ENCODE measurements at regions not wholly inside any gene's neighbourhood (a gene's known extent, or its start where the extent isn't known, plus 50 kb on each side); places are given as distances from the start of the nearest gene placed in this dataset.

DNA sequence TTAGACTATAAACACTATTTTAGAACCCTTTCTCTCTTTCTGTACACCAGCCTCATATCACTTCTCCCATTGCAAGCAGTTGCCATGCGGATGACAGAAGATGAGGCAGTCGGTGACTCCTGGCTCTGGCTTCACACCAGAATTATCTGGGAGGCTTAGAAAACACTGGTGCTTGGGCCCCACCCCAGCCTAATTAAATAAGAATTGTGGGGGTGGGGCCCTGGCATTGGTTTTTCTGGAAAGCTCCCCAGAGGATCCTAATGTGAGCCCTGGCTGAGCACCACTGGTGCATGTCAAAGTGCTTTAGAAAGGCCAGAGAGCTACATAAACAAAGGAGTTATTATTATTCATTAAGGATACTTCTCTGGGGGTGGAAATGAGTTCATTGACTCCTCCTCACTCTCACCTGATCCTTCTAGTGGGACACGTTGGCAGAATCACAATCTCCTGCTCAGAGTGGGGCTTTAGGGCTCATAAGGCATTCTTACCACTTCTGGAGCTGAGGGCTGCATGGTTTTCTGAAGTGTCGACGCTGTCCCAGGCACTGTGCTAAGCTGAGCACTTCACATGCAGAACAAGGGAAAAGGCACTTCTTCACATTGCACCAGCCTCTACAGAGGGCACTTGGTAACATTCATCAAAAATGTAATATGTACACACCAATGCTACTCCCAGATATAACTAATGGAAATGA, 188.5 kb upstream of the TLE3 start:
- Histone ChIP-seq H3K27ac (replicated peaks in 1 of 4) (no peak overlapping the region), H3K9me3 (no peaks in the 10 kb centered on the region), H3K4me3 (no peak overlapping the region), H3K27me3 (no peaks in the 10 kb centered on the region), H3K4me1 (peaks cover 15 to 31% (median 25%) of the 10 kb centered on the region in 4 donors), H3K36me3 (no peaks in the 10 kb centered on the region)
- DNase-seq (ENCODE audit: extremely low spot score): no peak
- intact Hi-C loops (cut with DNase I): no loop called here
- TF ChIP-seq EP300 (IDR thresholded peaks at IDR 0.05) (no peak), POLR2A (IDR thresholded peaks at IDR 0.05; ENCODE audit: low read depth) (no peak), POLR2AphosphoS5 (IDR thresholded peaks at IDR 0.05) (no peak)
- TF ChIP-seq, protein P1, sequence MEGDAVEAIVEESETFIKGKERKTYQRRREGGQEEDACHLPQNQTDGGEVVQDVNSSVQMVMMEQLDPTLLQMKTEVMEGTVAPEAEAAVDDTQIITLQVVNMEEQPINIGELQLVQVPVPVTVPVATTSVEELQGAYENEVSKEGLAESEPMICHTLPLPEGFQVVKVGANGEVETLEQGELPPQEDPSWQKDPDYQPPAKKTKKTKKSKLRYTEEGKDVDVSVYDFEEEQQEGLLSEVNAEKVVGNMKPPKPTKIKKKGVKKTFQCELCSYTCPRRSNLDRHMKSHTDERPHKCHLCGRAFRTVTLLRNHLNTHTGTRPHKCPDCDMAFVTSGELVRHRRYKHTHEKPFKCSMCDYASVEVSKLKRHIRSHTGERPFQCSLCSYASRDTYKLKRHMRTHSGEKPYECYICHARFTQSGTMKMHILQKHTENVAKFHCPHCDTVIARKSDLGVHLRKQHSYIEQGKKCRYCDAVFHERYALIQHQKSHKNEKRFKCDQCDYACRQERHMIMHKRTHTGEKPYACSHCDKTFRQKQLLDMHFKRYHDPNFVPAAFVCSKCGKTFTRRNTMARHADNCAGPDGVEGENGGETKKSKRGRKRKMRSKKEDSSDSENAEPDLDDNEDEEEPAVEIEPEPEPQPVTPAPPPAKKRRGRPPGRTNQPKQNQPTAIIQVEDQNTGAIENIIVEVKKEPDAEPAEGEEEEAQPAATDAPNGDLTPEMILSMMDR (IDR thresholded peaks at IDR 0.05): no peak
- WGBS: 52% methylated on average over 5 of the region's 5 CpGs

- no peak for TF ChIP-seq POLR2AphosphoS5 (IDR thresholded peaks at IDR 0.05)
- no peak for TF ChIP-seq EP300 (IDR thresholded peaks at IDR 0.05)
- TF ChIP-seq, protein P1 (IDR thresholded peaks at IDR 0.05): no peak
- no peak for TF ChIP-seq POLR2A (IDR thresholded peaks at IDR 0.05; ENCODE audit: low read depth)
- Histone ChIP-seq H3K4me1 (peaks cover 6 to 17% (median 14%) of the 10 kb centered on the region in 4 donors), H3K27ac (replicated peaks in 1 of 4) (no peak overlapping the region), H3K36me3 (no peaks in the 10 kb centered on the region), H3K27me3 (no peaks in the 10 kb centered on the region), H3K9me3 (no peaks in the 10 kb centered on the region), H3K4me3 (no peak overlapping the region)
- no peak for DNase-seq (ENCODE audit: extremely low spot score)
- WGBS: 90% methylated on average over 9 of the region's 9 CpGs
- intact Hi-C loops (cut with DNase I): no loop called here
Observed at GRCh38 chr15:70284438-70285214, 186.9 kb upstream of the TLE3 start.

GRCh38 chr15:70283511-70283910, 185.8 kb upstream of the TLE3 start:
- Histone ChIP-seq H3K9me3 (no peaks in the 10 kb centered on the region), H3K4me1 (peaks cover 4 to 11% (median 10%) of the 10 kb centered on the region in 4 donors), H3K36me3 (no peaks in the 10 kb centered on the region), H3K27ac (replicated peaks in 1 of 4) (no peak overlapping the region), H3K4me3 (no peak overlapping the region), H3K27me3 (no peaks in the 10 kb centered on the region)
- WGBS: 69% methylated on average over 1 of the region's 1 CpG
- no peak for TF ChIP-seq POLR2AphosphoS5 (IDR thresholded peaks at IDR 0.05)
- TF ChIP-seq, protein P1 (IDR thresholded peaks at IDR 0.05): no peak
- no peak for TF ChIP-seq EP300 (IDR thresholded peaks at IDR 0.05)
- TF ChIP-seq POLR2A (IDR thresholded peaks at IDR 0.05; ENCODE audit: low read depth): no peak
- intact Hi-C loops (cut with DNase I): no loop called here
- no peak for DNase-seq (ENCODE audit: extremely low spot score)

DNA sequence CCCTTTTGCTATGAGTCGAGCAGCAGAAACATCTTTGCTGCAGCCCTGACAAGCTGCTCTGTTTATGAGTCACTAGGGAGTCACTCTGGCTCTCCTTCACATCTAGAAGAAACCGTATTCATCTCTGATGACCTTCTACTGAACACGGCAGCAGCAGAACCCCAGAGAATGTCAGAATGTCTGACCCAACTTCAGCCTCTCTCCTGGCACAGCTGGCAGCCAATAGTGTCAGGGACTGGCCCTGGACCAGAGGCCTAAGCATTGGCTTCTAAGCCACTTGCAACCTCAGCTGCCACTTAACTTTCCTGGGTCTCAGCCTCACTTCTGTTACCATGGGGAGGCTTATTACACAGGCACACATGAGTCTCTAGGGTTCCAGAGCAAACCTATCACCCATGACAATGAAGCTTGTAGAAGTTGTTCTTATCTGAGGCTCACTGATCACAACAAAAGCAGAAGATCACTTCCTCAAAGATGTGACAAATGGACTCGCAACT, 184.1 kb upstream of the TLE3 start:
- peaks cover 4 to 11% (median 10%) of the 10 kb centered on the region in 4 donors for H3K4me1 ChIP-seq
- H3K27me3 ChIP-seq: no peaks in the 10 kb centered on the region
- no peak overlapping the region for H3K27ac ChIP-seq (replicated peaks in 1 of 4)
- no peaks in the 10 kb centered on the region for H3K9me3 ChIP-seq
- intact Hi-C loops (cut with DNase I): no loop called here
- H3K36me3 ChIP-seq: no peaks in the 10 kb centered on the region
- H3K4me3 ChIP-seq: no peak overlapping the region
- DNase-seq (ENCODE audit: extremely low spot score): no peak
- no peak for TF ChIP-seq EP300 (IDR thresholded peaks at IDR 0.05)
- TF ChIP-seq POLR2A (IDR thresholded peaks at IDR 0.05; ENCODE audit: low read depth): no peak
- no peak for TF ChIP-seq POLR2AphosphoS5 (IDR thresholded peaks at IDR 0.05)
- TF ChIP-seq, protein P1 (IDR thresholded peaks at IDR 0.05): no peak
- 66% methylated on average over 4 of the region's 4 CpGs for WGBS
